NCI-H1105 treated with DMSO at 0.1 percent for 48 hours (cell line): ENCODE measurements at regions not wholly inside any gene's neighbourhood (a gene's known extent, or its start where the extent isn't known, plus 50 kb on each side); places are given as distances from the start of the nearest gene placed in this dataset.
"Not testable (repeated sequence)": the region's sequence is repeated elsewhere in the genome, so short reads cannot be mapped to it uniquely, and the experiment has no call there.

Experiments used
- DNase-seq: peaks from one replicate; lab custom pipeline; 2025; lab: John Stamatoyannopoulos, UW

GRCh38 chr6:125354649-125355048 lies 52.9 kb upstream of the HDDC2 start:
- no peak for DNase-seq

GRCh38 chr6:125356884-125357283 lies 55.1 kb upstream of the HDDC2 start:
- no peak for DNase-seq

GRCh38 chr6:125357515-125358256 lies 55.9 kb upstream of the HDDC2 start:
- no peak for DNase-seq

GRCh38 chr6:125358898-125359297 lies 57.1 kb upstream of the HDDC2 start:
- no peak for DNase-seq

GRCh38 chr6:125361868-125362267 lies 60.1 kb upstream of the HDDC2 start:
- DNase-seq = no peak

- peak; percentile 84 for DNase-seq
Observed at GRCh38 chr6:125363039-125363823, 61.5 kb upstream of the HDDC2 start.

GRCh38 chr6:125363824-125364165 lies 62.0 kb upstream of the HDDC2 start:
- DNase-seq = no peak

GRCh38 chr6:125365230-125365629 lies 63.5 kb upstream of the HDDC2 start:
- no peak for DNase-seq

- no peak for DNase-seq
Observed at GRCh38 chr6:125367036-125367782, 65.4 kb upstream of the HDDC2 start.

- no peak for DNase-seq
Observed at GRCh38 chr6:125370343-125370742, 68.6 kb upstream of the HDDC2 start.

GRCh38 chr6:125375013-125375412 lies 73.2 kb upstream of the HDDC2 start:
- DNase-seq = no peak

- DNase-seq = no peak
Observed at GRCh38 chr6:125375821-125376220, 74.1 kb upstream of the HDDC2 start.

GRCh38 chr6:125377621-125378020 lies 75.9 kb upstream of the HDDC2 start:
- no peak for DNase-seq

GRCh38 chr6:125379174-125379573 lies 77.4 kb upstream of the HDDC2 start:
- no peak for DNase-seq

GRCh38 chr6:125380474-125380873 lies 78.7 kb upstream of the HDDC2 start:
- DNase-seq = no peak

- DNase-seq = not testable (repeated sequence)
Observed at GRCh38 chr6:125386337-125386736, 84.6 kb upstream of the HDDC2 start.

- DNase-seq = no peak
Observed at GRCh38 chr6:125392682-125393081, 90.9 kb upstream of the HDDC2 start.

GRCh38 chr6:125393449-125393858 lies 91.7 kb upstream of the HDDC2 start:
- DNase-seq = no peak

- DNase-seq = no peak
Observed at GRCh38 chr6:125406741-125407140, 105.0 kb upstream of the HDDC2 start.

- DNase-seq = no peak
Observed at GRCh38 chr6:125414507-125414906, 112.7 kb upstream of the HDDC2 start.

- no peak for DNase-seq
Observed at GRCh38 chr6:125415913-125416312, 114.1 kb upstream of the HDDC2 start.

- DNase-seq = no peak
Observed at GRCh38 chr6:125421836-125422235, 120.1 kb upstream of the HDDC2 start.

- no peak for DNase-seq
Observed at GRCh38 chr6:125423047-125423446, 121.3 kb upstream of the HDDC2 start.
